GM18511 (cell line): ENCODE measurements at regions not wholly inside any gene's neighbourhood (a gene's known extent, or its start where the extent isn't known, plus 50 kb on each side); places are given as distances from the start of the nearest gene placed in this dataset.
"Not testable (repeated sequence)": the region's sequence is repeated elsewhere in the genome, so short reads cannot be mapped to it uniquely, and the experiment has no call there.

Experiments
- ATAC-seq: cut with Tn5 transposase; IDR thresholded peaks from one replicate; pipeline ENCODE4 v1.9.1; 2021; ENCODE audit warnings: mild to moderate bottlenecking, moderate library complexity; ENCODE audit not compliant: unreplicated experiment

DNA sequence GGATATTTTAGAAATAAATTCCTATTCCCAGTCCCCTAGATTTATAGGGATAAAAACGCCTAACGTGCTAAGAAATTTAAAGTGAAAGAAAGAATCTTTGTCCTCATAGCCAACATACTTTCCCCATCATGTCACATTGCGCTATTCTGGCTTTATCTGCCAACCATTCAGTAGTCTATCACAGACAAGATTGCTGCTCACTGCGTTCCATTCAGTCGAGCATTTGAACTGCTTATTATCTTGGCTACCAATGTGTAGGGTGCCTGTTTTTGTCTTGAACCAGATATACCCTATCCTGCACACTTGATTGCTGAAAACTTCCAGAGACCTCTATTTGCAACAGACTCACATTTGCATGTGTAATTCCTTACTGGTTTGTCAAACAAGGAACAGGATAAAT, 751.5 kb downstream of the EPHA7 start:
- ATAC-seq, result no peak

DNA sequence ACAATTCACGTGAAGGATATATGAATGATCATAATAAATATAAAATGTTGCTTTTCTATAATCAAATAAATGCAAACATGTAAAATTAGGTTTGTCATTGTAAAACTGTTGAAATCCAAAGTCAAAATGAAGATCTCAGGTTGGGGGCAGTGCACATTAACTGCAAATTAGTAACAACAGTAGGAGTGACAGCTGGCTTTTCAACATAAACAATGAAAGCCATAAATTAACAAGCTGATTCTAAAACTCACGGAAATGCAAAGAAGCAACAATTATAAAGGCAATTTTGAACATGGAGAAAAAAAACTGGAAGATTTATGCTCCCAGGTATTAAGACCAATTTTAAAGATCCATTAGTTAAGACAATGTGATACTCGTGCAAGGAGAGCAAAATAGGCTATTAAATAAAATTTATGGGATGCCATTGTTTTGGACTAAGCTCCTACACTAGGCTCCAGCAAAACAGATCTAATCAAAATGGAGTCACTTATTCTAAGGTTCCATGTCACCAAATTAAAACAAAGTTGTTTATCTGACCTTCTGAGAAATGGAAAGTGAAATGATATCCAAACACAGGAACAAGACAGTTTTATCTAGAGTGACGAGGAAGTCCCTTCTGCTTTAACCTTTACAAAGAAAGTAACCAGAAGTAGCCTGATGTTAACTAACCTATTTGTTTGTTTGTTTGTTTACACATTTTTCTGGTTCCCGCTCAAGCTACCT, 770.8 kb downstream of the EPHA7 start:
- no peak for ATAC-seq

DNA sequence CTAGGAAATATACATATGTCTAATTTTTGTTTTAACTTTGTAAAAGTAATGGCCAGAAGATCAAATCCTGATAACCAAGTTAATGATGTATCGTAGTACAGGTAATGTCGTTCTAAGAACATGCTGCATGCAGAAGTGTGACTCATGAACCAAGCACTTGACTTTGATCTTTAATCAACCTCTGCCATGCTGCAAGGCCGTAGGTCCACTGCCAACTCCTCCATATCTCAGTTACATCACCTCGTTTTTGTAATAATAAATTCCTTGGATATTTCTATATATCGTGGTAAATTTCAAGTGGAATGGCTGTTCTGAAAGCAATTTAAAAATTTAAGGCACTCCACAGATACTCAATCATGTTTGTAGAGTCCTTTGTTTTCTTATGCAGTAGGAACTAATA, 771.7 kb downstream of the EPHA7 start:
- no peak for ATAC-seq

DNA sequence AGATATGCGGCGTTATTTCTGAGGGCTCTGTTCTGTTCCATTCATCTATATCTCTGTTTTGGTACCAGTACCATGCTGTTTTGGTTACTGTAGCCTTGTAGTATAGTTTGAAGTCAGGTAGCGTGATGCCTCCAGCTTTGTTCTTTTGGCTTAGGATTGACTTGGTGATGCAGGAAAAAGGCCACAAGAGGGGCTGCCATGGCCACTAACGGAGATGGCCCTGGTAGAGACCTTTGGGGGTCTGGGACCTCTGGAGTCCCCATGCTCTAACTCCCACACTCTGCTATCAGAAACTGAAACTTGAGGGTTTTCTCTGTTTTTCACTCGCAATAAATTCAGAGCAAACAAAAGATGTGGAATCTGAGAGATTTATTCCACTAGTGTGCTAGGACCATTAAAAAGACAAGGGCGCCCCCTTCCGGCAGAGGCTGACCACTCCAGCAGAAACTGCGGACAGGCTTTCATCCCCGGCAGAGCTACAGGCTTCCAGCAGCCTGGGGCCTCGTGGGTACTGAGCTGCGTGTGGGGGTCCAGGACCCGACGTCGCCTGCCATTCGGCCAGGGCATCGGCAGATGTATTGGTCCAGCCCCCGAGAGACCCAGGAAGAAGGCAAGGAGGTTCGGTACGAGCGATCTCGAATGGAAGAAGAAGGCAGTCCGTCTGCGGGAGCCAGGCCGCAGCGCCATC, 775.1 kb downstream of the EPHA7 start:
- ATAC-seq, result not testable (repeated sequence)

DNA sequence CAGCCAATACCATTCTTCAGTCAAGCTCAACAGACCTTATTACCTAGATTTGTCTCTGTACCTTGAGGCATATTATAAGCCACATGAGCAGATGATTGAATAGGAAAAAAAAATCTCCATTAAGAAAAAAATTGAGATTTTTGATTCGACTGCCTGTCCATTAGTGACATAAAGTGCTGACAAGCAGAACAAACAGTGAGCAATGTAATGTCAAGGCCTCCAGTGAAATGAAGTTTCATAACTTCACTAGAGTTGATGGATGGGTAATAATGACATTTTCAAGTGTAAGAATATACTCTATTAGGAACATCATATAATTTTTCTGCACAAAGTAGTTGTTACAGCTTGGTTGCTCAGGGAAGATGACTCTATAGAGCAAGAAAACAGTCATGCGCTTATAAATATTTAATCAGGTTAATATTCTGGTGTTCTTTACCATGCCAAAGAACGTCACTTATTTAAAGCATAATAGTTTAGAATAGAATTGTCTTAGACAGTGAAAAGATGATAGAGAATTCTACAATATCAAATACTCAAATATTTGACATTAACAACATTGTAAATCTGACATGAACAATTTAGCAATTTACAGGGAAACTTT, 783.7 kb downstream of the EPHA7 start:
- ATAC-seq, result no peak

GRCh38 chr6:92634561-92634960, 784.8 kb downstream of the EPHA7 start:
- ATAC-seq, result no peak

- no peak for ATAC-seq
Observed at GRCh38 chr6:92623431-92623830, 795.9 kb downstream of the EPHA7 start.

DNA sequence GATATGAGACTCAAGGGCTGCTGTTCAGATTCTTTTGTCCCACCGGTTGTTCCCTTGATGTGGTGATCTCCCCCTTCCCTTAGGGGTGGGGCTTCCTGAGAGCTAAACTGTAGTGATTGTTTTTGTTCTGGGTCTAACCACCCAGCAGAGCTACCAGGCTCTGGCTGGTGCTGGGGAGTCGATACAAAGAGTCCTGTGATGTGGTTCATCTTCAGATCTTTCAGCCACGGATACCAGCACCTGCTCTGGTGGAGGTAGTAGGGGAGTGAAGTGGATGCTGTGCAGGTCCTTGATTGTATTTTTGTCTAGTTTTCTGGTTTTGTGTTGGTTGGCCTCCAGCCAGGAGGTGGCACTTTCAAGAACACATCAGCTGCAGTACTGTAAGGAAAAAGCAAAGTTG, 801.6 kb downstream of the EPHA7 start:
- no peak for ATAC-seq

GRCh38 chr6:92608751-92609150, 810.6 kb downstream of the EPHA7 start:
- no peak for ATAC-seq

- ATAC-seq, result no peak
Observed at GRCh38 chr6:92593201-92593600, 826.2 kb downstream of the EPHA7 start.

- ATAC-seq, result no peak
Observed at GRCh38 chr6:92589996-92590395, 829.4 kb downstream of the EPHA7 start.

DNA sequence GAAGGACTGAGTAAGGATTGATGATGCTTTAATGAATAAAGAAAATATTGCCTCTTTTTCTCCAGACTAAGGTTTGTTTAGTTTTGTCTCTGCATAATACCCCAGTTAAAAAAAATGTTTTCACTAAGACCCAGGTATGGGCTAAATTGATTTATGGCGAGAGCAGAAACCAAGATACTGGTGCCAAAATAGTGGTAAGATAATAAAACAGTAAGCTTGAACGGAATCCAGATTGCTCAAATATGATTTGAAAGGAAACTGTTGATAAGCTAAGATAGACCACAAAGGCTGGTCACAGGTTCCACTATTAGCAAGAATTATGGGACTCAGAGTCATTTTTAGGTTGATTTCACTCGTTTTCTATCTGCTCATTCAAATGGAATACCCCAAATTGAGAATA, 831.2 kb downstream of the EPHA7 start:
- no peak for ATAC-seq

DNA sequence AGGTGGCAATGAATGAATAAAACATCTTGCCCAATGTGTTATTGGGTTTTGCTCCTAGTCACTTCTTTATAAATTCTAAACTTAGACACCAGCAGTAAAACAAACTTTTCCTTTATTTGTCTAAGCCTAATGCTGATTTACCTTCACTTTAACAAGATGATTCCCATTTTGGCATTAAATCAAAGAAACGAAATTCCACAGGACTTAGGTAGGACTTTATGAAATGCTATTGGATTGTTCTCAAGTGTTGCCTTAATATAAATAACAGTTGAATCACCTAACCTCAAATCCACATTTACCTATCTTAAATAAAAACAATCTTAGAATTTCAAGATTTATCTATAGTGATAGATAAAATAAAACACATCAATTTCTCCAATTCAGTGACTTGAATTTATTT, 831.8 kb downstream of the EPHA7 start:
- ATAC-seq, result no peak

- no peak for ATAC-seq
Observed at GRCh38 chr6:92586236-92586977, 833.0 kb downstream of the EPHA7 start.

- no peak for ATAC-seq
Observed at GRCh38 chr6:92582211-92582610, 837.1 kb downstream of the EPHA7 start.

DNA sequence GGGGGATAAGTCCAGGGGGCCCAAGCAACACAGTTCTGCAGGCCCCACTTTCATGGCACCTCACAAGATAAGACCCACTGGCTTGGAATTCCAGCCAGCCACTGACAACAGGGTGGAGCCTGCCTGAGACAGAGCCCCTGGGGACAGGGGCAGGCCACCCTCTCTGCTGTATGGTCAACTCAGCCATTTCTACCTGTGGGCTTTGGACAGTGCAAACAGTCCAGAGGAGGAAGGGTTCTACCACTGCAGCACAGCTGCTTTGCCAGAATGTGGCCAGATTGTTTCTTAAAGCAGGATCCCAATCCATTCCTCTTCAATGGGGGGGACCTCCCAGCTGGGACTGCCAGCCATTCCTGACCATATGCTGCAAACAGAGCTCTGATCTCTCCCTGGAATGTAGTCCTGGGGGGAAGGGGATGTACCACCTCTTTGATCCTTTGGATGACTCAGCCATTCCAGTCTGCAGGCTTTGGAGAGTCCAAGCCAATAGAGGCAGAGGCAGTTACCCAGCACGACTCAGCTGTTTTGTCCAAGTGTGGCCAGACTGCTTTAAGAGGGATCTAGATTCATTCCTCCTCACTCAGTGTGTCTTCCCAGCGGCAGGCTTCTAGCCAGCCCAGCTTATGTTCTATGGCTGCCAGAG, 842.2 kb downstream of the EPHA7 start:
- ATAC-seq, result no peak

DNA sequence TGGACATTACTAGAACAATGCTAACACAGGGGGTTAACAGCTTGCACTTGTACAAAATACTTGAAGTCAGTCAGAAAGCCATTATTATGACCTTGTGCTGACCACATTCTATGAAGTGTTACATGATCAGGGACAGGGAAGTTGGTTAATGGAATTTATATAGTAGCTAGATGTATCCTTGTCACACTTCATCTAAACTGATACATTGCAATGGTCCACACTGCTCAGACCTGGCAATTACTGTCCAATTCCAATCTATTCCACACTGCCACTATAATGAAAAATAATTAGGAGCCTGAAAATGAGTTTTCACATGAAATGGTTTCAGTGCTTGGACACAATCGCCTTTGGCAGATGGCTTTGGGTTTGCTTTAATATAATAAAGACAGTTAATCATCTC, 850.8 kb downstream of the EPHA7 start:
- ATAC-seq, result no peak

GRCh38 chr6:92566632-92567031, 852.7 kb downstream of the EPHA7 start:
- ATAC-seq, result no peak

DNA sequence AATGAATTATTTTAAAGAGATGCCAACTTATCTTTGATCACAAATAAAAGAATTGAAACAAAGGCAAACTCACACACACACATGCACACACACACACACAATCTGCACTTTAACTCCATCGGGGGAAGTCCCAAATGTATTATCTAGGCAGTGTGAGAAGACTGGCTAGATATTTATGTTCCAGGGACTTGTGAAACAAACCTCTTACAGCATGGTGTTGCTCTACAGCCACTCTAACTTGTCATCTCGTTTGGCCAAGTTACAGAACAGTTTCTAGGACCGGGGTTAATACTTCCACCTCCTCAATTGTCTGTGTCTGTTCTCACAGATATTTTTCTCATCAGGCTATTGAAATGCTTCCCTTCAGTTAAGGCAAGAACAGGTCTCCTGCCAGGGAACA, 855.0 kb downstream of the EPHA7 start:
- no peak for ATAC-seq

DNA sequence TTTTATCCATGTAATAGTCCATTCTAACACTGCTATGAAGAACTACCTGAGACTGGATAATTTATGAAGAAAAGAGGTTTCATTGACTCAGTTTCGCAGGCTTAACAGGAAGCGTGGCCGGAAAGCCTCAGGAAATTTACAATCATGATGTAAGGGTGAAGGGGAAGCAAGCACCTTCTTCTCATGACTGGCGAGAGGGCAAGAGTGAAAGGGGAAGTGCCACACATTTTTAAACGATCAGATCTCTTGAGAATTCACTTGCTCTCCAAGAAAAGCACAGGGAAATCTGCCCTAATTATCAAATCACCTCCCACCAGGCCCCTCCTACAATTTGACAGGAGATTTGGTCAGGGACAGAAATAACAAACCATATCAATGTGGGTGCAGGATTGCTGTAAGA, 859.7 kb downstream of the EPHA7 start:
- no peak for ATAC-seq

DNA sequence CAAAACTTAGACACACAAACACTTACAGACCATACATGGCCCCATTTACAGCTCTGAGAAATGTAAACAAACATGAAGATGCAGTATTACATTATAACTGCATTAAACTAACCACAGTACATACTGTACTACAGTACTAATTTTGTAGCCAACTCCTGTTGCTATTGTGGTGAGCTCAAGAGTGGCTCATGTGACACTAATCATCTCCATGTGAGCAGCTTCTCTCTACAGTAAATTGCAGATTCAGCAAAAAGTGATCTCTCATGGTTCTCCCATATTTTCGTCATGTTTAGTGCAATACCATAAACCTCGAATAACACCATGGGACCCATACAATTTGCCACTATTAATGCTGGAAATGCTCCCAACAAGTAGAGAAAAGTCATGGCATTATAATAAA, 860.4 kb downstream of the EPHA7 start:
- no peak for ATAC-seq
